Urothelium cell line (cell line): ENCODE measurements at regions not wholly inside any gene's neighbourhood (a gene's known extent, or its start where the extent isn't known, plus 50 kb on each side); places are given as distances from the start of the nearest gene placed in this dataset.
"Not testable (repeated sequence)": the region's sequence is repeated elsewhere in the genome, so short reads cannot be mapped to it uniquely, and the experiment has no call there.

Experiments
- DNase-seq: peaks from one replicate; pipeline ENCODE4 v3.0.0; 2011; ENCODE audit warnings: low spot score, mixed read lengths
- FAIRE-seq: peaks from 2 replicates; lab custom pipeline; 2011; peaks lifted over from hg19 to GRCh38; lab: Jason Lieb, UNC

DNA sequence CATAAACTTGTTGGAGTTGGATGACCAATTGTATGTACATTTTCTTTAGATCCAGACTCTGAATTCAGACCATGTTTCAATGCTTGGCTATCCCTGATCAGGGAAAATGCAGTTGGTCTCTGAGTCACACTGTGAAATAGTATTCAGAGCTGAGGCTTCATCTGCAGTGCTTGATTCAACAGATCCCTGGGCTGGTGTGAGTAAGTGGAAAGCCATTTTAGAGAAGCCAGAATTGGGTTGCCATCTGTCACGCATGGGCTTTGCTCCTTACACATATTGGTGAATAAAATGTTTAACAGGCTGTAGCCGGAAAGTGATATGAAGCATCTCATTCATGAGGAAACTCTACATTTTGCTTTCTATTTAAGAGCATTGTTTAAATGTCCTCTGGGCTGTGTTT, 50.0 kb upstream of the ACYP2 start:
- DNase-seq (no peak), FAIRE-seq (no peak)

DNA sequence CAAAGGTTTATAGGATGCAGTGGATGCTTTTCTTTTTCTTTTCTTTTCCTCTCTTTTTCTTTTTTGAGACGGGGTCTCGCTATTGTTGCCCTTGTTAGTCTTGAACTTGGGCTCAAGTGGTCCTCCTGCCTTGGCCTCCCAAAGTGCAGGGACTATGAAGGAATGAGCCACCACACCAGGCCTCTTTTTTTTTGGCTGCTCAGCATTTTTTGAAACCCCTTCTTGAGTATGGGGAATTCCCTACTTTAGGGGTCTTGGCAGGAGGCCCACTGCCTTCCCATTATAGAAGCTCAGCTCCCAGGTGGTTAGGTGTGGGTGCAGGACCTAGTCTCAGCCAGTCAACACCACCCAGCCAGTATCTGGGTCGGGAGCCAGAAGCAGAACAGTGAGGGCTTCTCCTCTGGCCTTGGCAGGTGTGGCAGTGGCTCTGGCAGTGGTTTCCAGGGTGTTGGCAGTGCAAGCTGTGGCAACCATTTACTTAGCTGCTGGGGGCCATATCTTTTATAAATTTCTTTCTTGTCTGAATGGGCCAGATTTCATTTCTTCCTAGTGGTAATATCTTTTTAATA, 51.4 kb upstream of the ACYP2 start:
- FAIRE-seq (no peak), DNase-seq (no peak)

GRCh38 chr2:54062401-54062800, 53.0 kb upstream of the ACYP2 start:
- DNase-seq = no peak
- no peak for FAIRE-seq

DNA sequence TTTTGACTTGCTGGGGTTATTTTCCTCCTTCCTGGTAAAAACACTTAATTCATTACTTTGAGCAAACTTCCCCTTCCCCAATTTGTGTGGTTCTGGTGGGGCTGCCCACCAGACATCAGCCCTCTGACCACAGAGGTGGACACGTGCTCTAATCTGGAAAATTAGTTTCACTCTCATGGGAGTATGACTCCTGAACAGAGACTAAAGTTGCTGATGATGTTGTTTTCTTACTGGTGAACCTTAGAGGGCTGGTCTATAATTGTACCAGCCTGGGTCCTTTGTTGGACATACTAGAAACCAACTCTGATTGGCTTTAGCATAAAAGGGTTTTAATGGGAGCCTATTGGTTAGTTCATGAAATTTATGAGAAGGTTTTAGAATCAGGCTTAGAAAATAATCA, 54.1 kb upstream of the ACYP2 start:
- DNase-seq (no peak), FAIRE-seq (no peak)

DNA sequence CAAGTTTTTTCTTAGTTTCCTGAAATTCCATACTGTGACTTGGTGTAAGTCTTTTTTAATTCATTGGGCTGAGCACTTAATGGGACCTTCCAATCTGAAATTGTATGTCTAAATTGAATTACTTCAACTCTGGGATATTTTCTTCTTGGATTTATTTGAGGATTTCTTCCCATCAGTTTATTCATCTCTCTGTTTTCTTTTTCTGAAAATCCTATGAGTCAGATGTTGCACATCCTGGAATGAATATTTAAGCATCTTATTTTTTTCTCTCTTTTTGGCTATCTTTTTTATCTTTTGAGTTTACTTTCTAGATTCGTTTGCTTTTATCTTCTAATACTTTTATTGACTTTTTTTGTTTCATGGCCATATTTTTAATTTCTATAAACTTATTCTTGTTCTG, 55.4 kb upstream of the ACYP2 start:
- FAIRE-seq (no peak), DNase-seq (no peak)

GRCh38 chr2:54059504-54059903, 55.9 kb upstream of the ACYP2 start:
- FAIRE-seq = no peak

DNA sequence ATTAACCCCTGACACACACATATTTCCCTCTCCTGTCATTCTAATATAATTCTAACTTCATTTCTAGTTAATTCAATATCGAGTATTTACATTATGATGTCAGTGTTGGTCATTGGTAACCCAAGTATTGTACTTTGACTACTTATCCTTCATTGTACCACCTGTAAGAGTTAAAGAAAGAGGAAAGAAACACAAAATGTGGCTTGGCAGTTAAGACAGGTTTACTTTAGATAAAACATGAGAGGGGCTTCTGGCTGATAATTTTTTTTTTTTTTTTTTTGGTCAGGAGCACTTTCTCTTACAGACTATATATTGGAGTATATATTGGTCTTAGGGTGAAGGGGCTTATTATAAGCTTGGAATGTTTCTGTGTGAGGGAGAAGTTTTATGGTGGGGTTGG, 57.0 kb upstream of the ACYP2 start:
- FAIRE-seq = no peak

More at GRCh38 chr2:54059504-54059903, 55.9 kb upstream of the ACYP2 start:
- DNase-seq = no peak

DNA sequence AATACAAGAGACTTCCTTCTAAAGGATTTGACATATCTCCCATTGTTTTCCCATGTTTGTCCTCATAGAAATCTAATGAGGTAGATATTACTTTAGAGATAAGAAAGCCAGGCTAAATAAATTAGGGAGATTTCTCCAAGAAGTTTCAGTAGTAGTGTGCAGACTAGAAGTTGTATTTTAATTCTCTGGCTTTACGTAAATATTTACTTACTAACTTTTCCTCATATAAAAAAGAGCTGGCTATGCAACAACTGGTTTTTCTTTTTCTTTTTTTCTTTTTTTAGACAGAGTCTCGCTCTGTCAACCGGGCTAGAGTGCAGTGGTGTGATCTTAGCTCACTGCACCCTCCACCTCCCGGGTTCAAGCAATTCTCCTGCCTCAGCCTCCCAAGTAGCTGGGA, 60.6 kb upstream of the ACYP2 start:
- FAIRE-seq (no peak), DNase-seq (no peak)

More for the DNA sequence above, 57.0 kb upstream of the ACYP2 start:
- no peak for DNase-seq

DNA sequence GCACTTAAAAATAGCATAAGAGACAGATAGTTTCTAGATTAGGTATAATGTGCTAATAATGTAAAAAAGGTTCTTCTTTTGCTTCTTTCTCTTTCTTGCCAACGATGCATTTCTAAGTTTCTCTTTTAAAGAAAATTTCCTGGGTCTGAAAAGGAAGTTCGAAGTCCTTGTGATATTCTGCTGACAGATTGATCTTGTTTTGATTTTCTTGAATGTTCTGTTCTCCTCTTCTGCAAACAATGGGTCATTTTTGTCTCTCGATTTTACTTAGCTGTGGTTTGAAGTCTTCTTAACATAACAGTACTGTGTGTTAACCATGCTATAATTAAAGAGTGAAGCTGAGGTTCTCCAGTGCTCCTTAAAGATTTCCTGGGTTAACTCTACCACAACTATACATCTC, 61.1 kb upstream of the ACYP2 start:
- no peak for FAIRE-seq
- DNase-seq = no peak

- FAIRE-seq = no peak
- no peak for DNase-seq
Measured at GRCh38 chr2:54053830-54054229, 61.6 kb upstream of the ACYP2 start.

- DNase-seq = no peak
- FAIRE-seq = no peak
Measured at GRCh38 chr2:54052825-54053718, 62.3 kb upstream of the ACYP2 start.

- DNase-seq (no peak), FAIRE-seq (no peak)
Measured at GRCh38 chr2:54050445-54050844, 65.0 kb upstream of the ACYP2 start.

DNA sequence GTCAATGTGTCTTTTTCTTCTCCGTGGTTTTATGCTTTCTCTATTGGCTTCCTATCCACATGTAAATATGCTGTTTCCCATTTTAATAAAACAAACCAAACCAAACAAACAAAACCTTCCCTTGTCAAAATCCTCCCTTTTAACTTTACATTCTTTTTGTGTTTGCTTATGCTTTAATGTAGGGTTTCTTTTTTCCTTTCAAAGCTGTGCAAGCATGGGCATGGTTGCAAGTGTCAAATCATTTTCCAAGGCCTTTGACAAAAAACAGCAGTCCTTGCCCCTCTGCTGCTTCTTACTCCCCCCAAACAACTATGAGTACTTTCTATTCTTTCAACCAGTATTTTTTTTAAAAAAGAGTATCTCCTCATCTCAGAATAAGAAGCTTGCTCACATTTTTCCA, 66.0 kb upstream of the ACYP2 start:
- DNase-seq (no peak), FAIRE-seq (no peak)

- DNase-seq, FAIRE-seq: not testable (repeated sequence)
Measured at GRCh38 chr2:54048896-54049295, 66.5 kb upstream of the ACYP2 start.

DNA sequence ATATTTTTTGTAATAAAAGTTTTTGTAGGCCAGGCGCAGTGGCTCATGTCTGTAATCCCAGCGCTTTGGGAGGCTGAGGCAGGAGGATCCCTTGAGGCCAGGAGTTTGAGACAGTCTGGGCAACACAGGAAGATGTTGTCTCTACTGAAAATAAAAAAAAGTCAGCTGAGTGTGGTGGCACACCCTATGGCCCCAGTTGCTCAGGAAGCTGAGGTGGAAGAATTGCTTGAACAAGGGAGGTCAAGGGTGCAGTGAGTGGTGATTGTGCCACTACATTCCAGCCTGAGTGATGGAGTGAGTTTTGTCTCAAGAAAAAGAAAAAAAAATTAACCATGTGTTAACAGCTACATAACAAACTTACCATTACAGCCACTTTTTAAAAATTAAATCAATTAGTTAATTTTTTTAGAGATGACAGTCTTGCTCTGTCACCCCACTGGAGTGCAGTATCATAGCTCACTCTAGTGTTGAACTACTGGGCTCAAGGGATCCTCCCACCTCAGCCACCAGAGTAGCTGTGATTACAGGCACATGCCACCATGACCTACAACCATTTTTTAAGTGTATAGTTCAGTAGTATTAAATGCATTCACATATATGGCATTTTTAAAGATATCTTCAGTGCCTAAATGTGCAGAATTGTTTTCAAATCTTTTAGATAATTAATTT, 67.2 kb upstream of the ACYP2 start:
- no peak for DNase-seq
- no peak for FAIRE-seq

- DNase-seq (no peak), FAIRE-seq (no peak)
Measured at GRCh38 chr2:54047658-54048057, 67.8 kb upstream of the ACYP2 start.

- no peak for DNase-seq
Measured at GRCh38 chr2:54047091-54047490, 68.3 kb upstream of the ACYP2 start.

GRCh38 chr2:54042897-54043620, 72.3 kb upstream of the PSME4 start:
- DNase-seq (no peak), FAIRE-seq (peak; percentile 37)

More at GRCh38 chr2:54047091-54047490, 68.3 kb upstream of the ACYP2 start:
- no peak for FAIRE-seq

DNA sequence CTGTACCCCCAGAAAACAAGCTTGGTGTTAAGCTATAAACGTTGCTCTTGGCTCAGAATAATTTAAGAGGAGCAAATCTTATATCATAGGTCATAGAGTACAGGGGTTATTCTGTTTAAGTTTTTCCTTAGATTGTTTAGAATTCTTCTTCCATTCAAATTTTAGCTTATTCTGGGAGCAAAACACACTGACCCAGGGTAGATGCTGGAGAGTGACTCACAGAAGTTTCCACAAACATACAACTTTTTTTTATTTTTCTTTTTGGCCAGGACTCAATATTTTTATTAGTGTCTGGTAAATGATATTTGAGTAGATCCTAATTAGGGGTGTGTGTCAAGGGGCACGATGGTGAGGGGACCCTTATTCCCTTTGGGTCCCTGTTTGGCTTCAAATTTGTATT, 71.5 kb upstream of the PSME4 start:
- FAIRE-seq (no peak), DNase-seq (no peak)

DNA sequence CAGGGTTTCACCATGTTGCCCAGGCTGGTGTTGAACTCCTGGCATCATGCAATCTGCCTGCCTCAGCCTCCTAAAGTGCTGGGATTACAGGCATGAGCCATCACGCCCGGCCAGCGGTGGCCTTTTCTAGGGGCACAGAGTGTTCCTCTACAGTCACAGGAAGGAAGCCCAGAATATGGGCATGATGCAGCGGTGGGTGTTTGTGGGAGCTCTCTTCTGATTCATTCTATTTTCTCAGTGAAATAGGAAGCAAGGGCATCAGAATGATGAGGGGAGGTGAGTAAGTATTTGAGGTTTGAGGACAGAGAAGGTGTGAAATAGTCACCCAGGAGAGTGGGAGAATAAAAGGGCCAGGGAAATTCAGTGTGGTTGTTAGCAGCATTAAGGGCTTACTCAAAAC, 70.3 kb upstream of the PSME4 start:
- DNase-seq = peak; percentile 24
- no peak for FAIRE-seq

- DNase-seq = no peak
- no peak for FAIRE-seq
Measured at GRCh38 chr2:54040685-54041084, 69.9 kb upstream of the PSME4 start.
